ENCODE measurements at regions not wholly inside any gene's neighbourhood (a gene's known extent, or its start where the extent isn't known, plus 50 kb on each side); places are given as distances from the start of the nearest gene placed in this dataset.

- TF ChIP-seq POLR2A (IDR thresholded peaks at IDR 0.05; ENCODE audit: extremely low read depth, insufficient read length) (no peak), CTCF (IDR thresholded peaks at IDR 0.05; ENCODE audit: low read depth, low read length) (no peak), MAX (IDR thresholded peaks at IDR 0.05; ENCODE audit: low read depth, low read length) (no peak)
Observed at GRCh38 chr5:147957901-147958300, 51.6 kb upstream of the C5orf46 start.

Measured in NB4 (cell line).